ENCODE measurements at regions not wholly inside any gene's neighbourhood (a gene's known extent, or its start where the extent isn't known, plus 50 kb on each side); places are given as distances from the start of the nearest gene placed in this dataset.

DNA sequence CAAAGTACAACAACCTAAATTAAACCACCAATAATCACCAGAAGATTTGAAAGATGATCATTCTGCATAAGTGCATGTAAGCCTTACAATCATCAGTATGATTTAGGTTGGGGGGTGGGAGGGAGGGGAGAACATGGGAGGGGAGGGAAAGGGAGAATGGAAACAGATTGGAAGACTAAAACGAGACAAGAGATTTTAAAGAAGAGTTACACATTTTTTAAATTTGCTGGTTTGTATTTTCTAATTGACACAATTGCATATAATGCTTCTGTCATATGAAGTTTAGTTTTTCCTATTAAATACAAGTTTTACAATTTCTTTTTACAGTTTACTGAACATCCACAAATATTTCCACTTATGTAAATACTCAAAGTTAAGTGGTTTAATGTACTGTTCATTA is 2118.9 kb downstream of the PCDH9 start:
- DNase-seq (no peak), ATAC-seq (ENCODE audit: low read depth) (no peak)
- H3K18ac ChIP-seq (ENCODE audit: low read depth, low read length) = no peak overlapping the region
- H2BK15ac ChIP-seq (ENCODE audit: low read depth, low read length) = no peak overlapping the region
- no peak overlapping the region for H2AK5ac ChIP-seq (ENCODE audit: low read depth, low read length)
- no peaks in the 10 kb centered on the region for H3K9me1 ChIP-seq (ENCODE audit: insufficient read depth, low read length)
- H2AFZ ChIP-seq (replicated peaks; ENCODE audit: low read length, poor library complexity) = no peak overlapping the region
- H2BK120ac ChIP-seq (ENCODE audit: low read depth, low read length) = 0 out of 2 replicates have a peak overlapping the region, but pooled peaks have one; percentile 4
- H4K8ac ChIP-seq (ENCODE audit: low read depth in 2 of 2, low read length in 2 of 2) = no peak overlapping the region; a peak in 1 of 4 replicates
- no peak overlapping the region for H3K4me2 ChIP-seq (ENCODE audit: low read depth, low read length)
- BruUV-seq (replicated peaks) = no TSS peak
- ChIA-PET POLR2A (ENCODE audit: unreplicated experiment) (no interaction called here), CTCF (no interaction called here)
- H3K14ac ChIP-seq (replicated peaks; ENCODE audit: low read depth, low read length) = no peak overlapping the region
- H3K4ac ChIP-seq (ENCODE audit: low read depth, low read length) = no peak overlapping the region
- no peak overlapping the region for H3K27ac ChIP-seq (ENCODE audit: insufficient read depth, low read length)
- no peak overlapping the region for H2BK20ac ChIP-seq (ENCODE audit: low read depth, low read length)
- intact Hi-C loops (cut with micrococcal nuclease) = loop anchor here (10.0 kb wide), 1 partner anchor 524 kb away; no protein-coding TSS in a partner anchor
- H3K56ac ChIP-seq (ENCODE audit: extremely low read depth, insufficient read depth, low read length) = no peak overlapping the region
- no peaks in the 10 kb centered on the region for H3K79me1 ChIP-seq (ENCODE audit: low read depth in 1 of 2, low read length in 2 of 2)
- H4K20me1 ChIP-seq (ENCODE audit: insufficient read depth, low read length) = no peaks in the 10 kb centered on the region
- no peak overlapping the region for H2AK9ac ChIP-seq (replicated peaks; ENCODE audit: low read depth, low read length, poor library complexity)
- H3K9ac ChIP-seq (ENCODE audit: low read depth, low read length) = no peak overlapping the region
- no peak overlapping the region for H2BK5ac ChIP-seq (ENCODE audit: low read depth, low read length, poor library complexity, severe bottlenecking)
- no peak overlapping the region for H4K5ac ChIP-seq (ENCODE audit: low read depth, low read length)
- WGBS, 2 experiments (ENCODE audit: extremely low coverage in 2 of 2, insufficient read length in 1 of 2) = no CpG with 5 or more reads among the region's 1 CpG
- H3K23ac ChIP-seq (ENCODE audit: low read depth, low read length) = no peak overlapping the region
- H3K27me3 ChIP-seq (ENCODE audit: control insufficient read depth, insufficient read depth, low read length) = no peaks in the 10 kb centered on the region
- H3K36me3 ChIP-seq (ENCODE audit: control insufficient read depth, insufficient read depth, low read length) = no peaks in the 10 kb centered on the region
- peaks cover 2% of the 10 kb centered on the region; the same call in 1 of the 2 replicates for H3K4me1 ChIP-seq (ENCODE audit: control insufficient read depth, insufficient read depth, low read length)
- H3K9me3 ChIP-seq (ENCODE audit: control insufficient read depth, insufficient read depth, low read length) = no peaks in the 10 kb centered on the region
- no peak overlapping the region for H4K91ac ChIP-seq (ENCODE audit: insufficient read depth, low read depth, low read length)
- dilution Hi-C loops (cut with HindIII; ENCODE audit: low sequenced_read_pairs, unreplicated experiment) = no loop called here
- in situ Hi-C loops (cut with MboI; ENCODE audit: low sequenced_read_pairs) = no loop called here
- no peak overlapping the region for H3K4me3 ChIP-seq (ENCODE audit: insufficient read depth, low read depth, low read length)
- TF ChIP-seq, protein P1, sequence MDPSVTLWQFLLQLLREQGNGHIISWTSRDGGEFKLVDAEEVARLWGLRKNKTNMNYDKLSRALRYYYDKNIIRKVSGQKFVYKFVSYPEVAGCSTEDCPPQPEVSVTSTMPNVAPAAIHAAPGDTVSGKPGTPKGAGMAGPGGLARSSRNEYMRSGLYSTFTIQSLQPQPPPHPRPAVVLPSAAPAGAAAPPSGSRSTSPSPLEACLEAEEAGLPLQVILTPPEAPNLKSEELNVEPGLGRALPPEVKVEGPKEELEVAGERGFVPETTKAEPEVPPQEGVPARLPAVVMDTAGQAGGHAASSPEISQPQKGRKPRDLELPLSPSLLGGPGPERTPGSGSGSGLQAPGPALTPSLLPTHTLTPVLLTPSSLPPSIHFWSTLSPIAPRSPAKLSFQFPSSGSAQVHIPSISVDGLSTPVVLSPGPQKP (IDR thresholded peaks at IDR 0.05; ENCODE audit: borderline replicate concordance, low read depth, low read length) = no peak
- TF ChIP-seq, protein P2, sequence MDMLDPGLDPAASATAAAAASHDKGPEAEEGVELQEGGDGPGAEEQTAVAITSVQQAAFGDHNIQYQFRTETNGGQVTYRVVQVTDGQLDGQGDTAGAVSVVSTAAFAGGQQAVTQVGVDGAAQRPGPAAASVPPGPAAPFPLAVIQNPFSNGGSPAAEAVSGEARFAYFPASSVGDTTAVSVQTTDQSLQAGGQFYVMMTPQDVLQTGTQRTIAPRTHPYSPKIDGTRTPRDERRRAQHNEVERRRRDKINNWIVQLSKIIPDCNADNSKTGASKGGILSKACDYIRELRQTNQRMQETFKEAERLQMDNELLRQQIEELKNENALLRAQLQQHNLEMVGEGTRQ (IDR thresholded peaks at IDR 0.05; ENCODE audit: low read depth, low read length) = no peak
- TF ChIP-seq NFE2L2 (IDR thresholded peaks at IDR 0.05; ENCODE audit: low read depth, low read length) (no peak), RFX5 (IDR thresholded peaks at IDR 0.05; ENCODE audit: low read depth, low read length) (no peak), MAFK (IDR thresholded peaks at IDR 0.05; ENCODE audit: low read depth, low read length) (no peak), MAZ (IDR thresholded peaks at IDR 0.05; ENCODE audit: borderline replicate concordance, low read depth, low read length) (no peak), SMC3 (IDR thresholded peaks at IDR 0.05; ENCODE audit: low read depth, low read length) (no peak), MXI1 (IDR thresholded peaks at IDR 0.05; ENCODE audit: borderline replicate concordance, low read depth, low read length) (no peak), BHLHE40 (IDR thresholded peaks at IDR 0.05; ENCODE audit: low read depth, low read length) (no peak), RAD21 (IDR thresholded peaks at IDR 0.05; ENCODE audit: low read length) (no peak)
- TF ChIP-seq, protein P3, sequence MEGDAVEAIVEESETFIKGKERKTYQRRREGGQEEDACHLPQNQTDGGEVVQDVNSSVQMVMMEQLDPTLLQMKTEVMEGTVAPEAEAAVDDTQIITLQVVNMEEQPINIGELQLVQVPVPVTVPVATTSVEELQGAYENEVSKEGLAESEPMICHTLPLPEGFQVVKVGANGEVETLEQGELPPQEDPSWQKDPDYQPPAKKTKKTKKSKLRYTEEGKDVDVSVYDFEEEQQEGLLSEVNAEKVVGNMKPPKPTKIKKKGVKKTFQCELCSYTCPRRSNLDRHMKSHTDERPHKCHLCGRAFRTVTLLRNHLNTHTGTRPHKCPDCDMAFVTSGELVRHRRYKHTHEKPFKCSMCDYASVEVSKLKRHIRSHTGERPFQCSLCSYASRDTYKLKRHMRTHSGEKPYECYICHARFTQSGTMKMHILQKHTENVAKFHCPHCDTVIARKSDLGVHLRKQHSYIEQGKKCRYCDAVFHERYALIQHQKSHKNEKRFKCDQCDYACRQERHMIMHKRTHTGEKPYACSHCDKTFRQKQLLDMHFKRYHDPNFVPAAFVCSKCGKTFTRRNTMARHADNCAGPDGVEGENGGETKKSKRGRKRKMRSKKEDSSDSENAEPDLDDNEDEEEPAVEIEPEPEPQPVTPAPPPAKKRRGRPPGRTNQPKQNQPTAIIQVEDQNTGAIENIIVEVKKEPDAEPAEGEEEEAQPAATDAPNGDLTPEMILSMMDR (conservative IDR thresholded peaks at IDR 0.05; ENCODE audit: low read depth, low read length) = no peak
